ENCODE measurements at regions not wholly inside any gene's neighbourhood (a gene's known extent, or its start where the extent isn't known, plus 50 kb on each side); places are given as distances from the start of the nearest gene placed in this dataset.

DNA sequence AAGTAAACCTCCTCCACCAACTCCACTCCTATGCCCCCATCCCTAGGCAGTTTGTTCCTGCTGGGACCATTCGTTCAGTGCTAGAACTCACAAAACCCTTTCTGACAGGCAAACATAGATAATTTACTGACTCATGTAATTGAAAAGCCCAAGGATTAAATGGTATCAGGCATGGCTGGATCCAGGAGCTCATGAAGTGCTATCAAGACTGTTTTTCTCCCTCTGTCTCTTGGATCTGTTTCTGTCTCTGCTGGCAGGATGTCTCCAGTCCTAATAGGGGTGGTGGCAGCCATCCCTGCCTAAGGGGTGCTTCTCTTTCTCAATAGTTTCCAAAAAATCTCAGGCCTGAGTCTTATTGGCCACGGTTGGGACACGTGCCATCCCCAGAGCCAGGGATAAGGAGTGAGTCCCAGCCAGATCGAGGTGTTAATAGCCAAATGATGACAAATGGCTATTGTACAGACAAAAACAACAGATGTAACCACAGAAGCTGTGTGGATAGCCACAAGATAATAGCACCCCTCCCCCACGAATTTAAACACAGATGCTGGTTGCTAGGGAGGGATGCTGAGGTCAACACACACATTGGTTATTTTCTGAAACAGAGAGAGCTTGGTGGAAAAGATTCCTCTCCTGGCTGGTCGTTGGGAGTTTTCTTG is 168.6 kb downstream of the SHQ1 start:
- BruUV-seq (replicated peaks), result no TSS peak
- Histone ChIP-seq H3K9me3 (ENCODE audit: control insufficient read depth, insufficient read depth, low read length) (0 out of 2 replicates have a peak, but pooled peaks cover 2% of the 10 kb centered on the region), H2AK9ac (replicated peaks; ENCODE audit: low read depth, low read length, poor library complexity) (no peak overlapping the region), H3K56ac (ENCODE audit: extremely low read depth, insufficient read depth, low read length) (no peak overlapping the region), H2BK120ac (ENCODE audit: low read depth, low read length) (no peak overlapping the region), H3K9ac (ENCODE audit: low read depth, low read length) (no peak overlapping the region), H3K4me1 (ENCODE audit: control insufficient read depth, insufficient read depth, low read length) (no peaks in the 10 kb centered on the region), H4K20me1 (ENCODE audit: insufficient read depth, low read length) (no peaks in the 10 kb centered on the region), H3K36me3 (ENCODE audit: control insufficient read depth, insufficient read depth, low read length) (no peaks in the 10 kb centered on the region), H3K4ac (ENCODE audit: low read depth, low read length) (no peak overlapping the region), H3K18ac (ENCODE audit: low read depth, low read length) (no peak overlapping the region), H3K4me2 (ENCODE audit: low read depth, low read length) (no peak overlapping the region), H2BK15ac (ENCODE audit: low read depth, low read length) (no peak overlapping the region), H2AK5ac (ENCODE audit: low read depth, low read length) (no peak overlapping the region), H3K27me3 (ENCODE audit: control insufficient read depth, insufficient read depth, low read length) (peaks cover 9% of the 10 kb centered on the region), H4K8ac (ENCODE audit: low read depth in 2 of 2, low read length in 2 of 2) (no peak overlapping the region), H4K91ac (ENCODE audit: insufficient read depth, low read depth, low read length) (no peak overlapping the region), H3K4me3 (ENCODE audit: insufficient read depth, low read depth, low read length) (no peak overlapping the region), H3K9me1 (ENCODE audit: insufficient read depth, low read length) (no peaks in the 10 kb centered on the region), H3K23ac (ENCODE audit: low read depth, low read length) (no peak overlapping the region), H2BK5ac (ENCODE audit: low read depth, low read length, poor library complexity, severe bottlenecking) (no peak overlapping the region), H2AFZ (replicated peaks; ENCODE audit: low read length, poor library complexity) (no peak overlapping the region), H3K27ac (ENCODE audit: insufficient read depth, low read length) (no peak overlapping the region), H4K5ac (ENCODE audit: low read depth, low read length) (no peak overlapping the region), H2BK20ac (ENCODE audit: low read depth, low read length) (no peak overlapping the region), H3K14ac (replicated peaks; ENCODE audit: low read depth, low read length) (no peak overlapping the region), H3K79me1 (ENCODE audit: low read depth in 1 of 2, low read length in 2 of 2) (no peaks in the 10 kb centered on the region)
- in situ Hi-C loops (cut with MboI; ENCODE audit: low sequenced_read_pairs), result no loop called here
- POLR2A ChIA-PET (ENCODE audit: unreplicated experiment), result no interaction called here
- ATAC-seq (ENCODE audit: low read depth) (no peak), DNase-seq (no peak)
- WGBS, 2 experiments (ENCODE audit: extremely low coverage in 2 of 2, insufficient read length in 1 of 2), result no CpG with 5 or more reads among the region's 6 CpGs
- intact Hi-C loops (cut with micrococcal nuclease), result no loop called here
- dilution Hi-C loops (cut with HindIII; ENCODE audit: low sequenced_read_pairs, unreplicated experiment), result no loop called here
- TF ChIP-seq FOS (IDR thresholded peaks at IDR 0.05; ENCODE audit: low read depth, low read length) (no peak), CHD1 (IDR thresholded peaks at IDR 0.05; ENCODE audit: low read depth, low read length) (no peak), CEBPB (IDR thresholded peaks at IDR 0.05; ENCODE audit: low read depth, low read length) (no peak), MAZ (IDR thresholded peaks at IDR 0.05; ENCODE audit: borderline replicate concordance, low read depth, low read length) (no peak), RFX5 (IDR thresholded peaks at IDR 0.05; ENCODE audit: low read depth, low read length) (no peak), POLR2A (IDR thresholded peaks at IDR 0.05; ENCODE audit: low read depth, low read length) (no peak), MXI1 (IDR thresholded peaks at IDR 0.05; ENCODE audit: borderline replicate concordance, low read depth, low read length) (no peak), RAD21 (IDR thresholded peaks at IDR 0.05; ENCODE audit: low read length) (no peak)
- TF ChIP-seq, protein P1, sequence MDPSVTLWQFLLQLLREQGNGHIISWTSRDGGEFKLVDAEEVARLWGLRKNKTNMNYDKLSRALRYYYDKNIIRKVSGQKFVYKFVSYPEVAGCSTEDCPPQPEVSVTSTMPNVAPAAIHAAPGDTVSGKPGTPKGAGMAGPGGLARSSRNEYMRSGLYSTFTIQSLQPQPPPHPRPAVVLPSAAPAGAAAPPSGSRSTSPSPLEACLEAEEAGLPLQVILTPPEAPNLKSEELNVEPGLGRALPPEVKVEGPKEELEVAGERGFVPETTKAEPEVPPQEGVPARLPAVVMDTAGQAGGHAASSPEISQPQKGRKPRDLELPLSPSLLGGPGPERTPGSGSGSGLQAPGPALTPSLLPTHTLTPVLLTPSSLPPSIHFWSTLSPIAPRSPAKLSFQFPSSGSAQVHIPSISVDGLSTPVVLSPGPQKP (IDR thresholded peaks at IDR 0.05; ENCODE audit: borderline replicate concordance, low read depth, low read length), result no peak
- TF ChIP-seq, protein P2, sequence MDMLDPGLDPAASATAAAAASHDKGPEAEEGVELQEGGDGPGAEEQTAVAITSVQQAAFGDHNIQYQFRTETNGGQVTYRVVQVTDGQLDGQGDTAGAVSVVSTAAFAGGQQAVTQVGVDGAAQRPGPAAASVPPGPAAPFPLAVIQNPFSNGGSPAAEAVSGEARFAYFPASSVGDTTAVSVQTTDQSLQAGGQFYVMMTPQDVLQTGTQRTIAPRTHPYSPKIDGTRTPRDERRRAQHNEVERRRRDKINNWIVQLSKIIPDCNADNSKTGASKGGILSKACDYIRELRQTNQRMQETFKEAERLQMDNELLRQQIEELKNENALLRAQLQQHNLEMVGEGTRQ (IDR thresholded peaks at IDR 0.05; ENCODE audit: low read depth, low read length), result no peak
- CTCF ChIA-PET, result no interaction called here

Measured in IMR-90 (cell line).